ENCODE measurements at regions not wholly inside any gene's neighbourhood (a gene's known extent, or its start where the extent isn't known, plus 50 kb on each side); places are given as distances from the start of the nearest gene placed in this dataset.

- TF ChIP-seq, protein P1, sequence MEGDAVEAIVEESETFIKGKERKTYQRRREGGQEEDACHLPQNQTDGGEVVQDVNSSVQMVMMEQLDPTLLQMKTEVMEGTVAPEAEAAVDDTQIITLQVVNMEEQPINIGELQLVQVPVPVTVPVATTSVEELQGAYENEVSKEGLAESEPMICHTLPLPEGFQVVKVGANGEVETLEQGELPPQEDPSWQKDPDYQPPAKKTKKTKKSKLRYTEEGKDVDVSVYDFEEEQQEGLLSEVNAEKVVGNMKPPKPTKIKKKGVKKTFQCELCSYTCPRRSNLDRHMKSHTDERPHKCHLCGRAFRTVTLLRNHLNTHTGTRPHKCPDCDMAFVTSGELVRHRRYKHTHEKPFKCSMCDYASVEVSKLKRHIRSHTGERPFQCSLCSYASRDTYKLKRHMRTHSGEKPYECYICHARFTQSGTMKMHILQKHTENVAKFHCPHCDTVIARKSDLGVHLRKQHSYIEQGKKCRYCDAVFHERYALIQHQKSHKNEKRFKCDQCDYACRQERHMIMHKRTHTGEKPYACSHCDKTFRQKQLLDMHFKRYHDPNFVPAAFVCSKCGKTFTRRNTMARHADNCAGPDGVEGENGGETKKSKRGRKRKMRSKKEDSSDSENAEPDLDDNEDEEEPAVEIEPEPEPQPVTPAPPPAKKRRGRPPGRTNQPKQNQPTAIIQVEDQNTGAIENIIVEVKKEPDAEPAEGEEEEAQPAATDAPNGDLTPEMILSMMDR (IDR thresholded peaks at IDR 0.05): no peak
- no peak for TF ChIP-seq POLR2A (IDR thresholded peaks at IDR 0.05)
These were observed 680.3 kb upstream of the SEMA6D start for GRCh38 chr15:47037003-47037402.

Data from adrenal gland (tissue), 5 donors.